ENCODE measurements at regions not wholly inside any gene's neighbourhood (a gene's known extent, or its start where the extent isn't known, plus 50 kb on each side); places are given as distances from the start of the nearest gene placed in this dataset.
"Not testable (repeated sequence)": the region's sequence is repeated elsewhere in the genome, so short reads cannot be mapped to it uniquely, and the experiment has no call there.

DNA sequence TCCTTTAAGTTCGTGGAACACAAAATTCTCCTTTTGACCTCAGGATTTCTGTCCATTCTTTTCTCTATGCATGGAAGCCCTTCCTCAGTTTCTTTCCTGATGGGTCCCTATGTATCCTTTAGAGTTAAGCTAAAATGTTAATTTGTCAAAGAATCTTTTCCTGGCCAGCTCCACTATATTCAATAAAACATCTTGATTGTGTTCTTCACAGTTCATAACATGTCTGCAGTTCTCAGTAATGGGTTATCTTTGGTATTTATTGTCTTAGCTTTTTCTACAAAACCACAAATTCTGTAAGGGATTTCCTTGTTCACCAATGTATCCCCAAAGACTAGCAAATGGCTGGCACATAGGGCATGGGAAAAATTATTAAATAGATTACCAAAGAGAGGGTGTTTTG, 998.5 kb downstream of the ADGRL2 start:
- DNase-seq, result no peak

DNA sequence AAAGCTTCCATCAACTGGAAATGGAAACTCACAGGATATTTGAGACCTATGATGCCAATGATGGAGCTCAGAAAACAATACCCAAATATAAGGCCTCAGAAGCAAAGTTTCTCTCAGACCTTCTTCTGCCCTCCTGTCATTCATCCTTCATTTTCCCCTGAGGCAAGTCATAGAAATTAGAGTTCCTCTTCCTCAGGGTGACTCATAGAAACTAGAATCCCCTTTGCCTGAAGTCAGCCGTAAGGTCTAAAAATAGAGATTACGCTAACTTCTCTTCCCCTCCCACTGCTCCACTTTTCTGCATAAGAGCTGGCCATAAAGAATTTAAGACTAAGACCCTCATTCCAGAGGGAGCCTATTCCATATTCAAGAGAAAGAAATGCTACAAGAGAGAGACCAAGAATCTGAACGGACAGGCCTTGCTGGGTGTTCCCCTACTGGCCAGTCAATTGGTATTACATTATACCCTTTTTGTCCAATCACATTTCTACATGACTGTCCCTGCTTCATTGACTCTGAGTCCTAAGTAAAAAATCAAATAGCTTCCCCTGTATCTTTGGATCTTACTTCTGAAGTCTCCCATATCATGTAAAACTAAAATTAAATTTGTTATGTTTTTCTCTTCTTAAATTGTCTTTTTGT, 994.9 kb downstream of the ADGRL2 start:
- DNase-seq, result no peak

DNA sequence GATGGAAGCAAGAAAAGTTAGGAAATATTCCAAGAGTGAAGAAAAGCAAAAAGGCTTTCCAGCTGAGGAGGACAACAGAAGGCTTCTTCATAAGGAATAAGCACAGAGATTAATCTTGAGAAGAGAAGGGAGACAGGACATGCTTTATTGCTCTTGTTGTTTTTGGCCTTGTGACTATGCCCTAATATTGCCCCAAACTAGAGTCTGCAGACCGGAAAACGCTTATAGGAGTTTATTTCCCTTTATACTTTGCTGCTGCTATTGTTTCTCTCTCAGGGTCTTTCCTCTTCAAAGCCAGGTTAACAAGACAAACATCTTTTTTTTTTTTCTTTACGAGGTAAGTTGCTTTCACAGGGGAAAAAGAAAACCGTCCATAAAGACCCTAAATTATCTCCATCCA, 991.4 kb downstream of the ADGRL2 start:
- DNase-seq, result no peak

DNA sequence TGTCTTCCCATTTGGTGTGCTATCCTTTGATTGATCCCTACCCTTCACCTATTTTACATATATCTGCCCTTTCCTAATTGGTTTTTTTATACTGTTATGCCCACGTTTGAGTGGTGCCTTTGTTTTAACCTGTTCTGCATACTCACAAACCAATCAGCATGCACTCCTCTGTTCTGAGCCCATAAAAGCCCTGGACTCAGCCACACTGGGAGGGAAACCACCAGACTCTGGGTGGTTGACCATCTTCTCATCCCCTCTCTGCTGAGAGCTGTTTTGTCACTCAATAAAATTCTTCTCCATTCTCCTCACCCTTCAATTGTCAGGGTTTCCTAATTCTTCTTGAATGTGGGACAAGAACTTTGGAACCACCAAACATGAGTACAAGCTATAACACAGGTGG, 989.8 kb downstream of the ADGRL2 start:
- no peak for DNase-seq

DNA sequence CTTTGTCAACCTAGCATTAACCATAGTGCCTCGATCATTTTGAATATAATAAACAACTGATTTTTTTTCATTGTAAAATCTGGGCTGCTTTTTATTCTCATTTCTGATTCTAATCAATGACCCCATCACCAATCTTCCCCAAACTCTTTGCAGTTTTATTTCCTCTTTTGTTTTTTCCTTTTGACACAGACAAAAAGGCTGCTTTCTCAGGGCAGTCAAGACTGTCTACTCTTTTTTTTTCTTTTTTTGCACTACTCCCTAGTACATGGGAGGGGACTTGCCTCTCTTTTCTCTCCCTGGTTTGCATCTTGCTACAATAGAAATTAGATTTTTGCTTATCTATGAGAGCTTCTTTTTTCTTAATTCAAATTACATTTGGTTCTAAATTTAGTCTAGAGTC, 987.9 kb downstream of the ADGRL2 start:
- DNase-seq, result no peak

DNA sequence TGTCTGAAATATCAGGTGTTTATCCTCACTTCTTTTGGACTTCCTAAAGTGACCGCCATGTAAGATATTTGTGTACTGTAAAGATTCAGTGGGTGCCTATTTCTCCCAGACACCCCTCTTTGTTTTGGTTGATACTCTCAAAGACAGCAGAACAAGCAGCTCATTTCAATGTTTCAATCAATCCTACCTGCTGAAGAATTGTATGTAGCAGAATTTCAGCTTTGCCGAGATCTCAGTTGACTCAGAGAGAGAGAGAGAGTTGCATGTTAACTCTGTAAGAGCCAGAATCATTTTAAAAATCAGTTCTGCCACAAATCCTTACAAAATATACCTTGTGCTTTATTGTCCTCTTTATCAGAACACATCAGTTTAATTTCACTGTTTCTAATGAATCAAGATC, 987.3 kb downstream of the ADGRL2 start:
- no peak for DNase-seq

DNA sequence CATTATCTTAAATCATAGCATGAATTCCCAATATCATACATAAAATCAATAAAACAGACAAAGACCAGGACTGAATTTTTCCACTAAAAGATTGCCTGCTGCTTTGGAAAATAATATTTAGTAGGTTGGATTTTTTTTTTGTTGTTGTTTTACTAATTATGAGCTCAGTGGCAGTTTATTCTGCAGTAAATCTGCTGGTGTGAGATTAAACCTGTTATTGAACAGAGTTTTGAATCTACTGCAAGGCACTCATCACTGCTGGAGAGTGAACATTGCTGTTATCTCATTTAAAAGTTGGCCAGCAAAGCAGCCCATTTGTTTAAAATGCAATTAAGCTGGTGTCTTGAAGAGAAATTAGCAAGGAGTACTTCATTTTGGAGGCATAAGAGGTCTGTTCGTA, 986.1 kb downstream of the ADGRL2 start:
- no peak for DNase-seq

DNA sequence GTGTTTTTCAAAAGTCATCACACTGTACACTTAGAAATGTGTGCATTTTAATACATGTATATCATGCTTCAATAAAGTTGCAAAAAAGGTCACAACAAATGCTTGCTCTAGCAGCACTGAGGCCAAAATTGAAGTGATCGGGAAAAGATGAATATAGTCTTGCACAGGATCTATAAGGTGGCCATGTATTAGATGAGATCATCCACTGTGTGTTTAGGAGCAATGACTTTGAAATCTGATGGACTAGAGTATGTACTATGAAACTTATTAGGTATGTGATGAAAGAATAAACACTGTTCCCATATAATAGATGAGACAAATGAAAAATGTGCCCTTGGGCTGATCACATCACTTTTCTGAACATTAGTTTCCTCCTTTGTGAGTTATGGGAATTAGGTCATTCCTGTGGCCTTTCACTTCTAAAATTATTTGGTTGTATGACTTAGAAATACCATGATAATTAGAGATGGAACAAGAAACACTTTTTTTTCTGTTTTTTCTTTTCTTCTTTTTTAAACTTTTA, 984.6 kb downstream of the ADGRL2 start:
- no peak for DNase-seq

DNA sequence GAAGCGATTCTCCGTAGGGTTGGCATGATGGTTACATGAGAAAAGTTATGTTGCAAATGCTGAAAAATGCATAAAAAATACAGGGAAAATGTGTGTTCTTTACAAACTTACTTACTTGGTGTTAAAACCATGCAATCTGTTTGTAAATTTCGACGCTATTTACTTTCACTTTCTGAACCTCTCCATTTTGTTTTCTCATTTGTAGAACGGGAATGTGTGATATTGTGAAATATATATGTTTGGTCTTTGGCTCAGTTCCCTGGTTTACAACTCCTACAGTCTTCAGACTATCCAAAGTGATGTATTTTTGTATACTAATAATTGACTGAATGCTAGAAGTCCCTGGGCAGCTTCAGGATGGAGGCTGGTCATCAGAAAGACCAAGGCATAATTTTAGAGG, 982.3 kb downstream of the ADGRL2 start:
- no peak for DNase-seq

DNA sequence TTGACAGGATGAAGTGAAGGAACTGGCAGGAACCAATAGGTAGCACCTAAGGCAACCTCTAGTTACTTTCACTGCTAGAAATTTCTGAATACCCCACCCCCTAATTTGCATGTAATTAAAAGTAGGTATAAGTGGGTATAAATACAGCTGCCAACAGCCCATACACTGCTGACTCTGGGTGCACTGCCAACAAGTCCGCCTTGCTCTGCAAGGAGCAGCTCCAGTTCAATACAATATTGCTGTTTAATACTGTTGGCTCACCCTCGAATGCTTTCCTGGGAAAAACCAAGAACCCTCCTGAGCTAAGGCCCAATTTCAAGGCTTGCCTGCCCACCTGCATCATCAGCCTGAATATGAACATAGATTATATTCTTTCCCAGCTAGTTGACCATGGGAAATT, 981.9 kb downstream of the ADGRL2 start:
- DNase-seq, result no peak

DNA sequence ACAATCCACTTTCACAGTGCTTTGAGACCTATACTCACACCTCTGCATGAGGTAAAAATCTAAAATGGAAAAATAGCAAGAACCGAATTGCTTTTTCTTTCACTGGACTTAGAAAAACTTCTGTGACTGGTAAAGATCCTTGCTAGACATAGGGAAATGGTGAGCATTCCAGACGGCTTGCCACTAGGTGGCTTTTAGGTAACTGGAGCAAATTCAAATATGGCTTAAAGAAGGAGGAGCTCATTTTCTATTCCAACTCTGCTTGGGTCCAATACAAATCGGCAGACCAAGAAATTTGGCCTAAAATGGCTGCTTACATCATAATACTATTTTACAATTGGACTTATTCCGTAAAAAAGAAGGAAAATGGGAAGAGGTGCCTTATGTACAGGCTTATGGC, 977.9 kb downstream of the ADGRL2 start:
- no peak for DNase-seq

DNA sequence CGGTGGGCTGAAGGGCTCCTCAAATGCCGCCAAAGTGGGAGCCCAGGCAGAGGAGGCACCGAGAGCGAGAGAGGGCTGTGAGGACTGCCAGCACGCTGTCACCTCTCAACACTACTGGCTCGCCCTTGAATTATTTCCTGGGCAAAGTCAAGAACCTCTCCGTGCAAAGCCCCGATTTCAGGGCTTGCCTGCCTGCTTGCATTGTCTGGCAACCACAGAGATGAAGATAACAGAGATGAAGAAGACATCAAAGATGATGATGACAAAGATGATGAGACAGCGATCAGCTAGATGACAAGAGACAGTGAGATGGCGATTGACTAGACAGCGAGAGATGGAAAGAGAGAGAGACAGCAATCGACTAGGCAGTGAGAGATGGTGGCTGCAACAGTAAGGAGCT, 976.5 kb downstream of the ADGRL2 start:
- DNase-seq, result no peak

DNA sequence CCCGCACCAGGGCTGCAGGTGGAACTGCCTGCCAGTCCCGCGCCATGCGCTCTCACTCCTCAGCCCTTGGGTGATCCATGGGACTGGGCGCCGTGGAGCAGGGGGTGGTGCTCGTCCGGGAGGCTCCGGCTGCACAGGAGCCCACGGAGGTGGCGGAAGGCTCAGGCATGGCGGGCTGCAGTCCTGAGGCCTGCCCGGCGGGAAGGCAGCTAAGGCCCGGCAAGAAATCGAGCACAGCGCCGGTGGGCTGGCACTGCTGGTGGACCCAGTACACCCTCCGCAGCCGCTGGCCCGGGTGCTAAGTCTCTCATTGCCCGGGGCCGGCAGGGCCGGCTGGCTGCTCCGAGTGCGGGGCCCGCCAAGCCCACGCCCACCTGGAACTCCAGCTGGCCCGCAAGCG, 976.0 kb downstream of the ADGRL2 start:
- not testable (repeated sequence) for DNase-seq

DNA sequence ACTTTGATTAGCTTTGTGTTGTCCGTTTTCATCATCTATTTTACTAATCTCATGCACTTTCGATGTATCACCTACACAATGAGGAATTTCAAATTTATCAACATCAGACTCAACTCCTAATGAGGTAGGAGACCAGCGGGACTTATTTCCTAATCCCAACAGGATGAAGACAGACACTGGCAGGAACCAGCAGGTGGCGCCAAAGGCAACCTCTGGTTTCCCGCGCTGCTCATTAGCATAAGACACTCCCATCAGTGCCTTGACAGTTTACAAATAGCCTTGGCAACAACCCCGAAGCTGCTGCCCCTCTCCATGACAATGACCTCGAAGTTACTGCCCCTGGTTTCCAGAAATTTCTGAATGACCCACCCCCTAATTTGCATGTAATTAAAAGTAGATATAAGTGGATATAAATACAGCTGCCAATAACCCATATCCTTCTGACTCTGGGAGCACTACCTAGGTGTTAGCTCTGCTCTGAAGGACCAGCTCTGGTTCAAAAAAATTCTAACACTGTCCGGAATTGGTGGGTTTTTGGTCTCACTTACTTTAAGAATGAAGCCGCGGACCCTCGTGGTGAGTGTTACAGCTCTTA, 974.8 kb downstream of the ADGRL2 start:
- DNase-seq, result no peak

DNA sequence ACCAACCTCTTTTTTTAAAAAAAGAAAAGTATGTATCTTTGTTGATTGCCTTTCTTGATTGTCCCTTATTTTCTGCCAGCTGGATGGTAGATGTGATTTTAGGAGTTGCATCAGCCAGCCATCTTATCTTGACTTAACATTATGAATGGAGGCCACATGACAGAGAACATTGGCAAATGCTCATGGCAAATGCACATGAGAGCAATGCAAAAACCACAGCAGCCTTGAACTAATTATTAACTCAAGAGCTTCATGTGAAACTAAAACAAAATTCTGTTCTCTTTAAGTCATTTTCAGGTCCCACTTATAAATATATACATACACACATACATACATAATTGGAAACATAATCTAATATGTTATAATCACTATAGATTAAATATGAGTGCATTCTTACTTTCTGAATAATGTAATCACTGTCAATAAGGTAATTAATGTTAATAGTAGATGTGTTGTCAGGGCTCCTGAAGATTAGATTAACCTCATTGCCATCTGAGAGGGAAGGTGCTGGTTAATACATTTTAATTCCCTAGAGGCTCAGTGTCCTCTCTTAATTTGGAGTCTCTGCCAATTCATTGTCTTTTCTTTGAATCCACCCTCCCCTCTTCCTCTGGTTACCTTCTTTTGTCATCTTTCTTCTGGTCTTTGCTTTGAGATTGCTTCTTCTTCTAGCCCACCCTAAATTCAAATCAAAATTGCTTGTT, 962.2 kb downstream of the ADGRL2 start:
- no peak for DNase-seq

DNA sequence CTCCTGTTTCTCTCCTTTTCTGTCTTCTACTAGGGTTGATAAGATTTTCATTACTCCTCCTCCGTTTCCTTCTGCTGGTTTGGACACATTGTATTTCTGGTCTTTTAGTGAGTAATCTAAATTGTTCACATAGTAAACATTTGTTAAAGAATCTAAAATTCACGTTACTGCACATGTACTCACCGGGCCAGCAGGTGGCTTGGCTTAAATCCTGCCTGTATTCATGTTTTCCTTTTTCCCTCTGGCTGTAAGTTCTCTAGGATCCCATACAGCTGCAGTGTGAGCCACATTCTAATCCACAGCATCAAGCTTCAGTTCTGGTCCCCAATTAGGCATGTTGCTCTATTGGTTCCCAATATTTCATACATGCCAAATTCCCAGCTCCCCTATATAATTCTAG, 958.3 kb downstream of the ADGRL2 start:
- no peak for DNase-seq

DNA sequence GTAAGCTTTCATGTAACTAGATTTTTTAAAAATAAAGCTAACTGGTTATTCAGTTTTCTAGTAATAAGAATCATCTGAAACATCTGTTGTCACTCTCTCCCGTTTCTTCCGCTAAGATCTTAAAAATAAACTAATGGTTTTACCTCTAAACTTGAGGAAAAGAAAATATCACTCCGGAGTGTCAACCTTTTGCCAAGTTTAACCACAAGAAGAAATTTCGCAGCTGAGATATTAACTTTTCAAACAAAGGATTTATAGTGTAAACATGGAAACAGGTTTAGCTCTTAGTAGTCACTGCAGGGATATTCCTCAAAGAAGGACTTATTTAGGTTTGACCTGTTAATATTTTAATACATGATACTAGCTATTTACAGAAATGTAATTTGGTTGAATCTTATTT, 954.9 kb downstream of the ADGRL2 start:
- no peak for DNase-seq

DNA sequence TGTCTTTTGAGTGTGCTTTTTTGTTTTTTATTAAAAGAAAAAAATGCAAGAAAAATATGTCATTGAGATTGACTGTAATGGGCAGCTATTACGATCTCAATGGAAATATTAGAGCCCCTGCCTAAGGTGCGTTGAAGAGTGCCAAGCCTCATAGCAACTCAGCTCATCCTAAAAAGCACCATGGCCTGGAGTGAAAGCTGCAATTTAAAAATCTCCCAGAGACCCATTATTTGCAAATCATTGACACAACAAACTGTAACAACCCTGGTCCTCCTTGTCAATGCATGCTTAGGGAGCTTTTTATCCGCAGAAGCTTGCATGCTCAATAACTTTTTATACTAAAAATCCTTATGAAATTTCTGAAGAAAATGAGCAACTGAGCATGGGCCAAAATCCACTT, 954.5 kb downstream of the ADGRL2 start:
- no peak for DNase-seq

DNA sequence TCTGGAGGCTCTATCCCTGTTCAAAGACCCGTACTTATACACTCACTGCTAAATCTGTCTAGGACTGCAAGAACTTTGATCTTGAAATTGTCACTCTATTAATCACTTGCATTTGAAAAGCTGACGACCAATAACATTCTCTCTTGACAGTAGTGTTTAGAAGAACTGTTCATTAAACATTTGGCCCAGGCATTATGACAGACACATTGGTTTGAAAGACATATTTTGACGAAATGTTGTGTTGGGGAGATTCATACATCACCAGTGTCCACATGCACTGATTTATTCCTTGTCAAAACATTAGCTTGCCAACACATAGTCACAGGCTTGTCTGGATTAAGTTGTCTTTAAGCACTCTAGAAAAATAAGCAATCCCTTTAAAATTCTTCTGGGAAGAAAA, 951.3 kb downstream of the ADGRL2 start:
- DNase-seq, result no peak

DNA sequence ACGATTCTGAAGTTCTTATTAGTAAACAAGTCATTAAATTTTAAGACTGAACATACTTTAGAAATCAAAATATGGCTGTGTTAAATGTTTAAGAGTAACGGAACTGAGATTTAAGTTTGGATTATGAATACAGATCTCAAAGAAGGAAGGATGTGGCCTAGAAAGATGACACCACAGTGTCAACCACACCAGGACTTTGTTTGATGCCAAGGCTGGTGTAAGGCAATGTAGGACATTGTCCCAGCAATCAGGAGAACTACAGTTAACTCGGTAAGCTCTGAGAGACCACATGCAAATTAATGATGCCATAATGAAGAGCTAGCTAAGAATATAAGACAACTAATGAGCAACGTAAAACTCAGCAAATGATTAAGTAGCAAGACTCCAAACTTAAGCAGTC, 932.9 kb downstream of the ADGRL2 start:
- DNase-seq, result no peak

DNA sequence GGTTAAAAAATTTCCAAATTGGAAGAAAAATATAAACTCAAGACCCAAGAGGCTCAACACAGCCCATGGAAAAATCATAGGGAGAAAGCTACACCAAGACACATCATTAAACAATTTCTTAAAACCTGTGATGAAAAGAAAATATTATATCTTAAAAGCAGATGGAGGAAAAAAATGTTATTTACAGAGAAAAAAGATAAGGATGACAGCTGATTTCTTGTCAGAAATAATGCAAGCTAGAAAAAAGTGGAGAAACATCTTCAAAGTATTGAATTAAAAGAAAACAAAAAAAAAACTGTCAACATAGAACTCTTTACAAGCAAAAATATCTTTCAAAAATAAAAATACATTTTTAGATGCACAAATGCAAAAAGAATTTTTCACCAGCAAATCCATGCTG, 930.5 kb downstream of the ADGRL2 start:
- no peak for DNase-seq

DNA sequence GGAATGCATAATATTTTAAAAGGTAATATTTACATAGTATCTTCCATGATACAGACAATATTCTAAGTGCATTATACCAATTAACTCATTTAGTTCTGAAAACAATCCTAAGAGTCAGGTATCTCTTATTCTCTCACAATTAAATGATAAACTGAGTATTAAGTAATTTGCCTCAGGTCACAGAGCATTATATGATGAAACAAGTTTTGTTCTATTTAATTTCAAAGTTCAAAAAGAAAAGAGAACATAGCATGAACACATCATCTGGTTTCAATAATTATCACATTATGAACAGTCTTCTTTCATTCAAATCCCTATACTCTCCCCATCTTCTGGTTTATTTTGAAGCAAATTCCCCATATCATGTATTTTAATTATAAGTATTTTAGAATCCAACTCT, 927.5 kb downstream of the ADGRL2 start:
- DNase-seq, result no peak

DNA sequence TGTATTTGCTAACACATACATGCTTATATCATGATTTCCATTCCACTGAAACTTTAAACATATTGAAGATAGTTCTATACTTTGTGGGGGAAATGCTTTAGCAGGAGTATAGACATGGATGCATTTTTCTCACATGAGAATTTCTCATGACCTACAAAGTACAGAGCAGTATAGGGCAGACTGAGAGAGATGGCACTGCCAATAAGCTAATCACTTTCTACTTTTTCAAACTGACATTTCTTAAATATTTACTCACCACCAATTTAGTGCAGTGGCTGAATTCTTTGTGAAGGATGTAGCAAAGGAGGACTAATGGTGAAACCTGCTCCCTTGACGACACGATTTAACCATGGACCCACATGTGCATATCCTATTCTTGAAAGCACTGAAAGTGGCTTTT, 923.5 kb downstream of the ADGRL2 start:
- no peak for DNase-seq

DNA sequence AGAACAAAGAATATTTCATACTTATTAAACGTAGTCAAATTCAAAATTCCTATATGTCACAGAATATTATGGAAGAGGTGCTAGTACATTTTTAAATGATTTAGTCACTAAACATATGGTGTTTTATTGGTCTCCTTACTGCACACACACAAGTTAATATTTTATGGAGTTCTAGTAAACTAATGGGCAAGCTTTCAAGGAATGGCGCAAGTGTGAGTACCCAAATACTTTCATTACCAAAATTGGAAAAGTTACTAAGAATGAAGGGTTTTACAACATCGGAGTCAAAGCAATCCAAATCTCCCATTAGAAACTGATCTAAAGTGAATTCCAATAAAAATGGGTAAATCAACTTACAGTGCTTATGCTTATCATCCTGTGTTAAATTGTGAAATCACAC, 921.9 kb downstream of the ADGRL2 start:
- DNase-seq, result no peak
